ENCODE measurements at regions not wholly inside any gene's neighbourhood (a gene's known extent, or its start where the extent isn't known, plus 50 kb on each side); places are given as distances from the start of the nearest gene placed in this dataset.

DNA sequence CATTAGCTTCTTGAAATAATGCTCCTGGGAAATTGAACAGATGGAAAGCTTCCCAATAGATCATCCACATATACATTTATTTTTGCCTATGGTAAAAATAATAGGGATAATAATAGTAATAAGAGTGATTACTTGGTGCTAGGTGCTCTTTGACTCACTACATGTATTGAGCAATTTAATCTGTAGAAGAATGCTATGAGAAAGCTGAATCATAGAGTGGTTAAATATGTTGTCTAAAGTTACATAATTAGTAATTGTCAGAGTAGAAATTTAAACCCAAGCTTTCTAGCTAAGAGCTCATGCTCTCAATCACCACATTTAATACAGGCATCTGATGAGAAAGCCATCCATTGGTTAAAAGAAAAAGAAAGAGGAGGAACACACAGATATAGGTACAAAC lies 590.5 kb upstream of the SLC8A1 start:
- DNase-seq (ENCODE audit: low read depth in 2 of 2): no peak

DNA sequence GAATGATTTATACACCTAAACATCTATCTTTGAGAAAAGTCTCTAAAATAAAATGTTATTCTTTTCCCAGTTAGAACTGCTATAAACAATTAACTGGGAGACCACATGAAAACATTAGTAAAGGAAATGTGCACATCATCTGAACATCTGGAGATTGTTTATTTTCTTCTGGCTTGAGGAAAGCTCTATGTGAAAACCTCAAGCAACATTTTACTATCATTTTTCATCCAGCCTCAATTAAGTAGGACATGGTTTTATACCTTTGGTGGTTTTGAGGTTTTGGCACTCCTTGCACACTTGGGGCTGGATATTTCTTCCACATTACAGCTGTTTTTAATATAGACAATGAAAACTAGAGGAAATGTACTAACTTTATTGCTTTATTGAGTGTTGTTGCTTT lies 609.5 kb upstream of the SLC8A1 start:
- no peak for DNase-seq (ENCODE audit: low read depth in 2 of 2)

DNA sequence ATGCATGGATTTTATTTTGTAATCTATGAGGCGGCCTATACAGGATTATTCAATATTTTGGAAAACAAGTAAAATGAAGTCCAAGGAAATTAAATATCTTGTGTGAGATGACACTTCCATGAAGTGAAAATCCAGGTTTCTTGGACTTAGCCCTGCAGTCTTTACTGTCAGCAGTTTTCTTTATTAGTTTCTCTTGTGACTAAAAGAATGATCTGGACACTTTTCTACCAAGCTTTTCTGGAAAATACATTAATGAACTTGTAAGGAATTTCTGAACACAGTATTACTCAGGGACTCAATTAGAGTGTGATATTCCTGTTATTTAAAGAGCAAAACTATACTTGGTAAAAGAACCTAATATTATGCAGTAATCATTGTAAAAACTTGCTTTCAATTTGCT lies 610.4 kb upstream of the SLC8A1 start:
- DNase-seq (ENCODE audit: low read depth in 2 of 2): no peak

DNA sequence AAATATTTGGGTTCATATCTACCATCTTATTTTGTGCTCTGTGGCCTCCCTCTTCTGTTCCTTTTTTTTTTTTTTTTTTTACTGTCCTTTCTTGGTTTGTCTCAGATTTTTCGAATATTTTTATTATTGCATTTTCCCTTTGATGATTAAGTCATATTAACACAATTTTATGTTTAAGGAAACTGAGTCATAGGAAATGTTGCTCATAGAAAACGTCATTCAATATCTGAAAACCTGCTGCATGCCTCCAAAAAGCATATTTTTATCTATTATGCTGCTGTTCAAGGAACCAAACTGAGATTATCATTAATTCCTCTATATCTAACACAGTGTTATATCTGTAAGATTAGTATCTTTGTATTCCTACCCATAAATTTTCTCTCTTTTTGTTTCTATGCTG lies 614.3 kb upstream of the SLC8A1 start:
- no peak for DNase-seq (ENCODE audit: low read depth in 2 of 2)

DNA sequence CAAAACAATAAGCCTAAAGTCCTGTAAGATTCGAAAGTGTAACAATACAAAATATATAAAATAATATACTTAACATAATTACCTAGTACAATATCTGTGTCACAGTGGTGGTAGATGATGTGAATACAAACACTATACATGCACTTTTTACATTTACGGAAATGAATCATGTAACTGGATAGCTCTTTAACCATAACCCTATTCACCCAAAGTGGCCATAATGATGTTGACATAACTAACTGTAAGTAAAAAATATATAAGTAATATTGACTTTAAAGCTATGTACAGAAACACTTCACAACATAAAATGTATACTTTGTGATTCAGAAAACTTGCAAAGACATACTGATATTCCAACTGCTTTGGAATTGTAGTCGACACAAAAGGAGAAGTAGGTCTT lies 616.9 kb upstream of the SLC8A1 start:
- DNase-seq (ENCODE audit: low read depth in 2 of 2): no peak

DNA sequence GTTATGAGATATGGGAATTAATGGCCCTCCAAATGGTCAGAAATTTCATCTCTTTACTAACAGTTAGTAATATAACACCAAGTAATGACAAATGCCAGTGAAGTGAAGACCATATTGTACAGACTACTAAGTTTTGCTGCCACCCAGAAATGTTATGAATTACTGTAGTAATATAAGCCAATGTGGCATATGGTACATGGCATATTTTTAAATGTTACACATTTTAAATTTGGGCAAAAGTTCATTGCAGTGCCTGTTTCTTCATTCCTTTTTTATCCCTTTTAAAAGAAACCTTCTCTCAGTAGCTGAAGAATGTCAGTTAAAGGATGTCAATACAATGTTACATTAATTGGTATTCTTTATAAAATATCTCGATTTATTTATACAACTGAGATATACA lies 626.5 kb upstream of the SLC8A1 start:
- DNase-seq (ENCODE audit: low read depth in 2 of 2): no peak

DNA sequence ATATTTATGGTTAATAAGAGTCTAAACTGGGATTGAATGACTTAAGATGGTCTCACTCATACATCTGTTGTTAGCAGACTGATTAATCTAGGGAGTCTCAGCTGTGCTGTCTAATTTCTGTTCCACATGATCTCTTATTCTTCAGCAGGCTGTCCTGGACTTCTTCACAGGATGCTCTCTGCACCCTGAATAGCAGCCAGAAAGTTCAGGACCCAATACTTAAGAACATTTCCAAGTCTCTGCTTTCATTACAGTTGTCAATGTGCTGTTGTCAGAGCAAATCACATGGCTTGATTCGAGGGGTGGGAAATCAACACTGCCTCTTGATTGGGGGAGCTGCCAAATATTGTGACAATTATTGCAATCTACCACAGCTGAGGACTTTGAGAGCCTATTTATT lies 627.1 kb upstream of the SLC8A1 start:
- DNase-seq (ENCODE audit: low read depth in 2 of 2): no peak

DNA sequence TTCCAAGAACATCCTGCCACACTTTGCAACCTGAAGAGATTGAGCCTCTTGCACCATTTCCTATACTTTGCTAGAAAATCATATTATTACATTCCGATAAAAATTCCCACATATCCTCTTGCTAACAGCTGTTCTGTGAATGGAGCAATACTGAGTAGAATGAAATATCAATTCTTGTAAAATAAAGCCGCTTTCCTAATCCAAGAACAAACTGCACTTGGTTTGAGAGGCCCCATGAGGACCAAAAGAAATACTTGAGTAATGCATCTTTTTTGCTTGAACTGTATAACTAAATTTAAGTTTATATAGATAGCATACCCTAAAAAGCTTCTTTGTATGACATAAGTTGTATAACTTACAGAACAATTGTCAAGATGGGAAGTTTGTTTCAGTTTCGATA lies 632.4 kb upstream of the SLC8A1 start:
- DNase-seq (ENCODE audit: low read depth in 2 of 2): no peak

DNA sequence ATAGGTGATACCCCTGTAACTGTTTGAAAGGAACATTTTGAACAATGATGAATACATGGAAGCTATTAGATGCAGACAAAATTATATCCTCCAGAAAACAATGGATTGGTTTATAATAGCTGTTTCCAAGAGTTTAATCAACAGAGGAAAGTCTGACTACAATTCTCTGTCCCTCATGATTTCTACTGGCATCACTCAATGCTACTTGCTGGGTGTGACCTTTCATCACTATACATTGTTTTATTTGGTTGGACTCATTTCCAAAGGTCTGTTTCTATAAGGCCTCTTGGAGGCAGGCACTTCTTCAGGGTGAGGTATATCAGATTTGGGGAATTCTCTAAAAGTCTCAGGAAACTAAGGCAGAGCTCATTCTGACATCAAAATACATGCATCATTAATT lies 636.1 kb upstream of the SLC8A1 start:
- DNase-seq (ENCODE audit: low read depth in 2 of 2): no peak

DNA sequence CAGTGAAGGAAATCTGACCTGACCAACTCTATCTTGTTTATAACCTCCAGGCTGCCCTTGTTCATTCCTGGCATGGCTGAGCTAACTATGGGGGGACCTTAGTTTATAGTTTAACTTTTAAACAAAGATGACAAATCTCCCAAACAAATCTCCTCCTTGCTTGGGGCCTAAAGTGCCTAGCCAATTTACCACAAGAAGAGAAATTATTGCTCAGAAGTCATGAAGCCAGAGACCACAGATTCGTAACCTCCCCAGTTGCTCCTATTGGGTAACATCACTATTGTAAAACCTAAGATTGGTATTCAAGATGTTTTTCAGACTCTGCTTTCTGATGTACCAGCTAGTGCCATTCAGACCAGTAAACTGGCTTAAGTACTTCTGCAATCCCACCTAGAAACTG lies 649.4 kb upstream of the SLC8A1 start:
- no peak for DNase-seq (ENCODE audit: low read depth in 2 of 2)

DNA sequence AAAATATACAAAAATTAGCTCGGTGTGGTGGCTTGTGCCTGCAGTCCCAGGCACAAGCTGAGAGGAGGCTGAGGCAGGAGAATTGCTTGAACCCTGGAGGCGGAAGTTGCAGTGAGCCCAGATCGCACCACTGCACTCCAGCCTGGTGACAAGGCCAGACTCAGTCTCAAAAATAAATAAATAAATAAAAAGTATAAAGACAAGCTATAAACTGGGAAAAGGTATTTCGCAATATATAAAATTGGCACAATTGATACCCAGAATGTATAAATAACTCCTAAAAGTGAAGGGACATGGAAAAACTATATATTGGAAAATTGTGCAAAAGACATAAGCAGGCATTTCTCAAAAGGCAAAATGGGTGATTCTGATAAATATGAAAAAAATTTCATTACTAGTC lies 657.9 kb upstream of the SLC8A1 start:
- no peak for DNase-seq (ENCODE audit: low read depth in 2 of 2)

DNA sequence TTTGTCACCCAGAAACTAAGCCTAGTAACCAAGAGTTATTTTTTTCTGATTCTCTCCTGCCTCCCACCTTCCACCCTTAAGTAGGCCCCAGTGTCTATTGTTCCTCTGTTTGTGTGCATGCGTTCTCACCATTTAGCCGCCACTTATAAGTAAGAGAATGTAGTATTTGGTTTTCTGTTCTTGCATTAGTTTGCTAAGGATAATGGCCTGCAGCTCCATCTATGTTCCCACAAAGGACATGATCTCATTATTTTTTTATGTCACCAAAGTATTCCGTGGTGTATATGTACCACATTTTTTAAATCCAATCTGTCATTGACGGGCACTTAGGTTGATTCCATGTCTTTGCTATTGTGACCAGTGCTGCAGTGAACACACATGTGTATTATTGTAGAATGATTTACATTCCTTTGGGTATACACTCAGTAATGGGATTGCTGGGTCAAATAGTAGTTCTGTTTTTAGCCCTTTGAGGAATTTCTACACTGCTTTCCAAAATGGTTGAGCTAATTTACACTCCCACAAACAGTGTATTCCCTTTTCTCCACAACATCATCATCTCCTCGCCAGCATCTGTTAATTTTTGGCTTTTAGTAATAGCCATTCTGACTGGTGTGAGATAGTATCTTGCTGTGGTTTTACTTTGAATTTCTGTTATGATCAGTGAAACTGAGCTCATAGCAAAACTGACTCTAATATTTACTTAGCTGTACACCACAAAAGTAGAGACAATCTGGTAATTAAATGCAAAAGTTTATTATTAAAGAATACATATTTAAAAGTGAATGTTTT lies 660.1 kb upstream of the SLC8A1 start:
- DNase-seq (ENCODE audit: low read depth in 2 of 2): no peak

DNA sequence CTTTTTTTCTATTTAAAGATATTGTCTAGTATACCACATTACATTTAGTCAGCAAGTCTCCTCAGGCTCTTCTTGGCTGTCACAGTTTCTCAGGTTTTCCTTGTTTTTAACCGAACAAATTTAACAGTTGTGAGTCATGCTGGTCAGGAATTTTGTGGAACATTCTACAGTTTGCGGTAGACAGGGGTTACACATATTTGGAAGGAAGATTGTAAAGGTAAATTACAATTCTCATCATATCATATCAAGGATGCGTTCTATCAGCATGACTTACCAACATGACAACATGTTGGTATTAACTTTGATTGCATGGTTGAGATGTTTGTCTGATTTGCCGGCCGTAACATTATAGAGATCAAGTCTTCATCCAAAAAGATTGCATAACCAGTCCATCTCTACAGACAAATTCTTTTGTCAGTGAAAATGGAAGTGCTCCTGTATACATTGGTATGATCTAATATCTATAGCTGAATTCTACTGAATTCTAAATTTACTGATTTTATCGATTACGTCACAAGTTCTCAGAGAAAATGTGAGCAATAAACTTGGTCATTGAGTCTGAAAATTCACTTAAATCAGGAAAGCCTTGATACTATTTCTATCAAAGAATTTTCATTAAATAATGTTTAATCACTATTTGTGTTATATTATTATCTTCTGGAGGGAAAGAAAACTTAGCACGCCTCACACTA lies 664.4 kb upstream of the SLC8A1 start:
- DNase-seq (ENCODE audit: low read depth in 2 of 2): no peak

DNA sequence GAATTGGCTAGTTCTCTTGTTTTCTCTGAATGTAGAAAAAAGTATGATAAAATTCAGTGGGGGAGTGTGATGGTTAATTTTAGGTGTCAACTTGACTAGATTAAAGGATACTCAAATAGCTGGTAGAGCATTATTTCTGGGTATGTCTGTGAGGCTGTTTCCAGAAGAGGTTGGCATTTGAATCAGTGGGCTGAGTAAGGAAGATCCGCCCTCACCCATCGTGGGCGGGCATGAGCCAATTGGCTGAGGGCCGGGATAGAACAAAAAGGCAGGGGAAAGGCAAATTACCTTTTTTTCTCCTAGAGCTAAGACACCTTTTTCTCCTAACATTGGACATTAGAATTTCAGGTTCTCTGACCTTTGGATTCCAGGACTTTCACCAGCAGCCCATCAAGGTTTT lies 667.6 kb upstream of the SLC8A1 start:
- DNase-seq (ENCODE audit: low read depth in 2 of 2): no peak

DNA sequence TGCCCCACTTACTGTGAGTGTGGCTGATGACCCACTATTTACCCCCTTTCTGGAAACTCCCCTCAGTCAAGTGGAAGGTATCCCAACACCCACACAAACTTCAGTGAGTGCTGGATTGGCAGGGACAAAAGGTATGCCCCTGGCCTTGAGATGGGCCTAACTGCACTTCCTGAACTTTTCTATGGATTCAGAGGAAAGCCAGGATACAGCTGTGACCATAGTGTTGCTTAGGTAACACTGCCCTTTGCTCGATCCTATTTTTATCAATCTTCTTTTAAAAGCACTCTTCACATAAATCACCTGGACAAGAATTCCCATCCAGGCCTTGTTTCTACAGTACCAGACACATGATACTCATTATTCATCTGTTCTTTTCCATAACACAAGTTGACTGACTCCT lies 671.5 kb upstream of the SLC8A1 start:
- no peak for DNase-seq (ENCODE audit: low read depth in 2 of 2)

DNA sequence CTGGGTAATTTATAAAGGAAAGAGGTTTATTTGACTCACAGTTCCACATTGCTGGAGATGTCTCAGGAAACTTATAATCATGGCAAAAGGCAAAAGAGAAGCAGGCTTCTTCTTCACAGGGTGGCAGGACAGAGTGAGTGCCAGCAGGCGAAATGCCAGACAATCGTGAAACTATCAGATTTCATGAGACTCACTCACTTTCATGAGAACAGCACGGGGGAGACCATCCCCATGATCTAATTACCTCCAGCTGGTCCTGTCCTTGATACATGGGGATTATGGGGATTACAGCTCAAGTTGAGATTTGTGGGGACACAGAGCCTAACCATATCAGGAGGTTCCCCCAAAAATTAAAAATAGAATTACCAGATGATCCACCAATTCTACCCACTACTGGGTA lies 675.5 kb upstream of the SLC8A1 start:
- DNase-seq (ENCODE audit: low read depth in 2 of 2): no peak

DNA sequence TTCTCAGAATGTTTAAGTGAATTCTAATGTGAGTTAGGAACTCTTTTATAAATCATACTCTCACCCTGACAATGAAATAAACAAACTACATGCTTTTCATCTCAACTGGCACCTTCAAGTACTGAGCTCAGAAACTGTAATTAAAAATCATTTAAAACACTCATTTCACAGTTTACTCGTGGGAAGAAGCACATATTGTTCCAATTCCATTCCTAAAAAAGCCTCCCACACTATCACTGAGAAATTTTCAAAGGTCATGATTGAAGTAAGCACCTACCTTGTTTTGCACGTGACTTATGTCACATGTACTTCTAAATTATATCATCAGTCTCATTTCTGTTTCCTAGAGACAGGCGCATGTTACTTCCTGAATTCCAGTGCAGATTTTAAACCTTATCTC lies 678.1 kb upstream of the SLC8A1 start:
- DNase-seq (ENCODE audit: low read depth in 2 of 2): no peak

DNA sequence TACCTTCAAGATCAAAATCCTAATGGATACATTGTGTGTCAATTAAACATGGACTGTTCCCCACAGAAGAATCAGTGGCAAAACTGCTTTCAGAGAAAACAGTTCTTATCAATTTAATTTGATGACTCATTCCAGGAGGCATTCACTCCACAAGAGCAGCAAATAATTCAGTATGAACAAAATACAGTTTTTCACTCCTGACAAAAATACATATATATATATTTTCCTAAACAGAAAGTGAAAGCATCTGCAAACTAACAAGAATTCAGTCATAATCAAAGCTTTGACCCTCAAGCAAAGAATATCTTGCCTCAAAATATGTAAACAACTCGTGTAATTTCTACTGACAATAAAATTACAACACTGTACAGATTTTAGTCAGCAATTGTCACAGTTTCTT lies 685.1 kb upstream of the SLC8A1 start:
- no peak for DNase-seq (ENCODE audit: low read depth in 2 of 2)

DNA sequence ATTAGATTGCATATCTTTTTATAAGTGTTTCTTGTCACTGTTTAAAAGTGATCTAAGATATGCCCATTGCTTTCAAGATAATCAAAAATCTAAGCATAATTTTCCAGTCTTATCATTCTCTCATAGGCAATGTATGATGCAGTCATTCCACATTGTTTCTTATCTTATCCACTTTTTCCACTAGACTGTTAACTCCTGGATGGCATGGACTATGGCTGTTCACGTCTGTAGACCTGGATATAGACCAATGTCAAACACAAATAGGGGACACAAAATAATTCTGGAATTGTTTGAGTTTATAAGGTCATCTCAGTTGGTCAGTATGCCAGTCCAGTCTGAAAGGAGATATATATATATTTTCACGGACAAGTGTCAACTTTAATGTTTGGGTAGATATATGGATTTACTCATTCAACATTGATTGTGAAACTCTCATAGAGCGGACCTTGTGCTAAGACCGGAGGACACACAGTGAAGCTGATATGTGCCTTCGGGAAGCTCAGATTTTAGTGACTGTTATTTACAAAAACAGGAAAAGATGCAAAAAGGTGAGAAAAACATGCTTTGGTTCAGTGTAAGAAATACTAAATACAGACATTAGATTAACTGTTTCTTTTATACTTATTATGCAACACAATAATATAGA lies 689.4 kb upstream of the SLC8A1 start:
- no peak for DNase-seq (ENCODE audit: low read depth in 2 of 2)

DNA sequence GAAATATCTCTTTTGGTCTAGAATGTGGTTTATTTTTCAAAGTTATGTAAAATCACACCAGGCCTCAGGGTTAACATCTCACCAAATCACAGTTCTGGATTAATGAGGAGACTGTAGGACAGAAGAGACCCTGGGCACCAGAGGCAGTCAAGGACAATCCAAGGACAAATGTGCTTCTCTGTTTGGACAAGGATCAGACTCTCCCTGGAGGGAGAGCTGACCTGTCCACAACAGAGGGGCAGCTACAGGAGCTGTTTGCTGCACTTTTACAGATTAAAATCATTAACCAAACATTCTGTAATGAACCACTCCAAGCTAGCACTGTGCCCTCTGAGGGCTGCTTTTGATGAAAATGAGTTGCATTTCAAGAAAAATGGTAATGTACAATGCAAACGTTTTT lies 690.6 kb upstream of the SLC8A1 start:
- no peak for DNase-seq (ENCODE audit: low read depth in 2 of 2)

DNA sequence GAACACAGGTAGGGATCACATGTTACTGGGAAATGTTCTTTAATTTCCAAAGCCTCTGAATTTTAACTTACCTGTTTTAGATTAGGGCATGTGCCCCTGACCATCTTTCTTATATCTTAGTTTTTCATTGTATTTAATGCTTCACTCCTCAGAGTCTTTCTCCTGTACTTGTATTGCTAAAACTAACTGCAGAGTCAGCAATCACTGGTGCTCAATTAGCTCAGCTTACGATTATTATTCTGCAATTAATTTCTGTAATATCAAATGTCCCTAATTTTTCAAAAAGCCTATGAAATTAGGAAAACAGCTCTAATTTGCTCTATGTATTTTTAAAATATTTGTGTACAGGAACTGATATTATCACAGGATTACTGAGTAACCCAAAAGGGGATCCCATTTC lies 693.2 kb upstream of the SLC8A1 start:
- DNase-seq (ENCODE audit: low read depth in 2 of 2): no peak

DNA sequence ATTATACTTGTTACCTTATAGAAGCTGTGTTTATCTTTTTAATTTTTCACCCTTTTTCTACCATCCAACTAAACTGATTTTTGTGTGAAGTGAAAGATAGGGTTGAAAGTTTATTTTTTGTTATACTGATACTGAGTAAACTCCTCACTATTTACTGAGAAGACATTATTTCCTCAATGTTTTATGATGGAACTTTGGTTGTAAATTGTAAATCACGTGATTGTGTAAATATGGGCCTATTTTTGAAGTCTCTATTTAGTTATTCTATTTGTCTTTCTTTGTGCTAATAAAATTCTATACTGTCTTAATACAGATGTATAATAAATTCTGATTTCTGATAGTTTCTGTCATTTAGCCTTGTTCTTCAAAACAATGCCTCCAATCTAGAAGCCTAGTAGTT lies 697.2 kb upstream of the SLC8A1 start:
- no peak for DNase-seq (ENCODE audit: low read depth in 2 of 2)

DNA sequence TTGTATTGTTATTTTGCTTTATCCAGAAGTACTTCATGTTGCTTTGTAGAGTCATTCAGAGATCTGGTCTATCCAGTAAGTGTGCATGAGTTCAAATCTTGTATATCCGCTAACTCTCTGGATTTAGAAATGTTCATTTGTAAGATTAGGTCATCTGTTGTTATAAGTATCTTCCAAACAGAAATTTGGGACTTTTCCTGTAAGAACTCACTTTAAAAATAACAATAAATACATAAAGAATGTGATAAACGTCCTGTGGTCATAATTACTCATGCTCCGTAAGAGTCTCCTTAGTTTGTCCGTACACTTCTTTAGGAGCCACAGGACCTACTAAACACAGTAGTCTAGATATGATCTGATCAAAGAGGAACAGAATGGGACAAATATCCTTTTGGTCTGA lies 699.9 kb upstream of the SLC8A1 start:
- no peak for DNase-seq (ENCODE audit: low read depth in 2 of 2)
